ENCODE measurements at regions not wholly inside any gene's neighbourhood (a gene's known extent, or its start where the extent isn't known, plus 50 kb on each side); places are given as distances from the start of the nearest gene placed in this dataset.
"Not testable (repeated sequence)": the region's sequence is repeated elsewhere in the genome, so short reads cannot be mapped to it uniquely, and the experiment has no call there.

GRCh38 chr9:104195142-104195541 lies 101.0 kb downstream of the SMC2 start:
- H3K27ac ChIP-seq = not testable (repeated sequence)

- no peak for TF ChIP-seq ZFX (IDR thresholded peaks at IDR 0.05)
- no peak for TF ChIP-seq CTCF (conservative IDR thresholded peaks at IDR 0.05)
- H3K27ac ChIP-seq = no peak overlapping the region
These were observed 106.4 kb downstream of the SMC2 start for GRCh38 chr9:104200456-104200994.

GRCh38 chr9:104206766-104207165 lies 112.7 kb downstream of the SMC2 start:
- no peak overlapping the region for H3K27ac ChIP-seq
- TF ChIP-seq ZFX (IDR thresholded peaks at IDR 0.05) (no peak), CTCF (conservative IDR thresholded peaks at IDR 0.05) (no peak)

GRCh38 chr9:104209387-104209786 lies 115.3 kb downstream of the SMC2 start:
- TF ChIP-seq CTCF (conservative IDR thresholded peaks at IDR 0.05) (no peak), ZFX (IDR thresholded peaks at IDR 0.05) (no peak)
- H3K27ac ChIP-seq = no peak overlapping the region

- H3K27ac ChIP-seq = no peak overlapping the region
- TF ChIP-seq ZFX (IDR thresholded peaks at IDR 0.05) = no peak
- TF ChIP-seq CTCF (conservative IDR thresholded peaks at IDR 0.05) = no peak
These were observed 133.0 kb downstream of the SMC2 start for GRCh38 chr9:104227108-104227507.

GRCh38 chr9:104232781-104233341 lies 138.8 kb downstream of the SMC2 start:
- TF ChIP-seq CTCF (conservative IDR thresholded peaks at IDR 0.05) (no peak), ZFX (IDR thresholded peaks at IDR 0.05) (no peak)
- H3K27ac ChIP-seq = no peak overlapping the region

GRCh38 chr9:104233366-104233765 lies 139.3 kb downstream of the SMC2 start:
- TF ChIP-seq ZFX (IDR thresholded peaks at IDR 0.05) = no peak
- H3K27ac ChIP-seq = no peak overlapping the region

- not testable (repeated sequence) for H3K27ac ChIP-seq
These were observed 140.7 kb downstream of the SMC2 start for GRCh38 chr9:104234632-104235337.

GRCh38 chr9:104235347-104236120 lies 141.4 kb downstream of the SMC2 start:
- not testable (repeated sequence) for H3K27ac ChIP-seq

Data from C4-2B (cell line).